HUDEP-2 (cell line): ENCODE measurements at regions not wholly inside any gene's neighbourhood (a gene's known extent, or its start where the extent isn't known, plus 50 kb on each side); places are given as distances from the start of the nearest gene placed in this dataset.

Experiments
- DNase-seq, 76 experiments: peaks; one replicate each; lab custom pipeline; 2025; ENCODE audit not compliant: unreplicated experiment in 76 of 76; lab: John Stamatoyannopoulos, UW

- no peak for DNase-seq
Observed at GRCh38 chr16:26756633-26757032, 310.1 kb upstream of the C16orf82 start.

DNA sequence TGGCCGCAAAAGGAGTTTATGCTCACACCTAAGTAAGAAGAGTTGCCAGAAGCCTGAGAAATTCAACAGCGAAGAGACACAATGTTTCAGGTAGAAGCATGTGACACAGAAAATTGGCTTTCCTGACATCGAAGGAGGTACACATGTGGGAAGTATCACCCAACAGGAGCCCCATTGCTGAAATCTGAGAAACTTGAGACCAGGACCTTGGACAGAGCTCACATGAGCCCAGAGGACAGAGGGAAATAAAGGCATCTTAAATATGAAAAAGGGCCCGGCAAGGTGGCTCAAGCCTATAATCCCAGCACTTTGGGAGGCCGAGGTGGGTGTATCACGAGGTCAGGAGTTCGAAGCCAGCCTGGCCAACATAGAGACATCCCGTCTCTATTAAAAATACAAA is 304.1 kb upstream of the C16orf82 start:
- no peak for DNase-seq

DNA sequence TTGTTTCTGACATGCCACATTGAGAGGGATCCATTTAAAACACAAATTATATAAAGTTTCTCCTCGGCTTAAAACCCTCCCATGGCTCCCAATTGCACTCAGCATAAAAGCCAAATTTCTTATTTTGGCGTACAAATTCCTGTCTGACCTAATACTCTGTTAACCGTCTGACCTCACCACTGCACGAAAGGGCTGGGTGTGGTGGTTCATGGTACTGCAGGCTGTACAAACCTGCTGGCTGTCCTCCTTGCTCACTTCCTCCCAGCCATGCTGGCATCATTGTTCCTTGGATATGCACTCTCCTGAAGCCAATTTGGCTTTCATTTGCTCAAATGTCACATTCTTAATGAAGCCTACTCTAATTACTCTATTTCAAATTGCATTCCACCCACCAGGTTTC is 301.6 kb upstream of the C16orf82 start:
- DNase-seq = peak in 1 of 76 experiments; percentile 4

DNA sequence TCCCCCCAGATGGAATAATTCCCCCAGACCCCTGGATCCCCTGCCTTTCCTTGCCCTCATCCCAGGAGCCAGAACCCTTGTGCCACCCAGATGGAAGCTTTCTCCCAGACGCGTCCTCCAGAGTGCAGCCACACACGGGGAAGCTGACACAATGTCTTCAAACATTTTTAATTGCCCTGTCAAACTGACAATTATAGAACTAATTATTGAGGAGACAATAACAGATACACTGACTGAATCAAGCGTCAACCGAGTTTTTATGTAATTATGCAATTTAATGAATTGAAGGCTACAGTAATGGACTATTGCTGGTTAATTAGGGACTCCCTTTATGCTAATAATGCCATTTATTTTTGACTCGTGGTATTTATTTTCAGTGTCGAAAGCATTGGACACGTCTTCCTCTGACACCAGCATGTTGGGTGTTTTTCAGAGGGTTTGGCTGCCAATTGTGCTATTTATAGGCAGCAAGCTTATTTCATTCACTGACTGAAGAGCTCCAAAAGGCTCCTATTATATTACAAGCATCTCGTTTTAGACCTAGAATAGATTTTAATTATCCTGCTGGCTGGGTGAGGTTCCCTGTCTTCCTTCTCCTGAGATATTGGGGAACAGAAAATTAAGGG is 298.2 kb upstream of the C16orf82 start:
- no peak for DNase-seq

DNA sequence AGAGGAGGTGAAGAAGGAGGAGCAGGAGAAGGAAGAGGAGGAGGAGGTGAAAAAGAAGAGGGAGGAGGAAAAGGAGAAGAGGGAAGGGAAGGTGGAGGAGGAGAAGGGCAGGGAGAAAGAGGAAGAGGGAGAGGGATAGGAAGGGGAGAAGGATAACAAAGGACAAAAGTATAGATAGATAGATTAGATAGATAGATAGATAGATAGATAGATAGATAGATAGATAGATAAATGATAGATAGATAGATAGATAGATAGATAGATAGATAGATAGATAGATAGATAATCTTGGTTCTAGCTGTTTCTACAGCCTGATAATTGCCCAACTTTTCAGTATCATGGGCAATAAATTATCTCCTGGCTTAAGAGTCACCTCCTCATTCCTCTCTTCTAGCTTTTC is 296.2 kb upstream of the C16orf82 start:
- DNase-seq = no peak

DNA sequence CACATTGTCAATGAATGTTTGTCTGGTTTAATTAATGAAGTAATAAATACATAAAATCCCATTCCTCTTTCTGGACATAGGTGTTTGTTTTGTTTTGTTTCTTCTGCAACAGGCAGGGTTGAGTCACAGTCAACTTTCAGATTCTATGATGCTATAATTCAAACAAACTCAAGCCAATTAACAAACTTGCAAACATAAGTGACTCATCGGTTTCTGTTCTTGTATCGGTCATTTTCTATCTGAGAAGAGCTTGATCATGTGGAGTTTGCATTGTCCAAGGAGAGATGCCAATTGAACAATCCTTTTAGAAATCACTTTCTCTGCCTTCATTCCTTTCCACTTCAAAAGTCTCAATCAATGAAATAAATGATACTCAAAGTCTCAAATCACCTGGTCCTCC is 294.2 kb upstream of the C16orf82 start:
- DNase-seq = no peak

GRCh38 chr16:26777821-26778220 is 288.9 kb upstream of the C16orf82 start:
- DNase-seq = no peak

GRCh38 chr16:26787924-26788323 is 278.8 kb upstream of the C16orf82 start:
- no peak for DNase-seq

DNA sequence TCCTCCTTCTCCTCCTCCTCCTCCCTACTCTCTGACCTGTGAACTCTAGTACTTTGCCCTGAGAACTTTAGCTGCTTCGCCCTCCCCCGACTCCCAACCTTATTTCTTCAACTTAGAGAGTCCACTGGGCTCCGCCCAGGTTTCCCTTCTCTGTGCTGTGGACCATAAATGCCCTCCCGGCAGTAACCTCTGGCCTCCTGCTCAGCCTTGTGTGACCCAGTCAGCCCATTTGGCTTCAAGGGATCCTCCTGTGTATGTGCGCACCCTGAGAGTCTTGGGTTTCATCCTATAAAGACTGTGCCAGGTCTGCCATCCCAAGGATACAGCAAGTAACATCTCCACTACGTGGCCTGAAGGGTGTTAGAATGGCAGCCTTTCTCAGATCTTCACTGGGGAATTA is 275.6 kb upstream of the C16orf82 start:
- no peak for DNase-seq

DNA sequence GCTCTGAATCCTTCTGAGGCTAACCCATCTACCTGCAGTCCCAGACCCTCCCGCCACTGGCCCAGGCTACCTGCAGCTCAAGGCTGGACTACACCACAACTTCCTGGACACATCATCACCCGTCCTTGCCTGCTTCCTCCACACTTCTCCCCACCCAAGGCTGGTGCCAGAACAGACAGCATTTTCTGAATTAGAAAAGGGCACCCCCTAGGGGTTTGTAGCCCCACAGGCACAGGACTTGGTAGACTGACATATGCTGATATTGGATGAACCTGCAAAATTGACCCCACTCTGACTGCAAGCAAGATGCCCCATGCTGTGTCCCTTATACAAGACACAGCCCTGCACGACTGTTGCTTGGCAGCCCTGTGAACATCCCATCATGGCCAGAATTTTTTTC is 271.5 kb upstream of the C16orf82 start:
- peak in 7 of 76 experiments; percentile 2 to 13 (median 2) for DNase-seq

GRCh38 chr16:26801628-26802027 is 265.1 kb upstream of the C16orf82 start:
- no peak for DNase-seq

GRCh38 chr16:26802440-26802839 is 264.3 kb upstream of the C16orf82 start:
- no peak for DNase-seq

DNA sequence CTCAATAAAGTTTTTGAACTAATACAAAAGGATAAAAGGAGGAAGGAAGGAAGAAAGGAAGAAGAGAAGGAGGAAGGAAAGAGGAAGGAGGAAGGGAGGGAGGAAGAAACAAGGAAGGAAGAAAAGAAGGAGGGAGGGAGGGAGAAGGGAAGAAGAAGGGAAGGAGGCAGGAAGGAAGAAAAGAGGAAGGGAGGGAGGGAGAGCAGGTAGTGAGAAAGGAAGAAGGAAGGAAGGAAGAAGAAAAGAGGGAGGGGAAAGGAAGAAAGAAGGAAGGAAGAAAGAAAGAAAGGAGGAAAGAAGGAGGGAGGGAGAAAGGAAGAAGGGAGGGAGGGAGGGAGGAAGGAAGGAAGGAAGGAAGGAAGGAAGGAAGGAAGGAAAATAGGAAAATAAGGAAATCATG is 263.8 kb upstream of the C16orf82 start:
- DNase-seq = no peak

GRCh38 chr16:26806657-26807056 is 260.1 kb upstream of the C16orf82 start:
- no peak for DNase-seq

DNA sequence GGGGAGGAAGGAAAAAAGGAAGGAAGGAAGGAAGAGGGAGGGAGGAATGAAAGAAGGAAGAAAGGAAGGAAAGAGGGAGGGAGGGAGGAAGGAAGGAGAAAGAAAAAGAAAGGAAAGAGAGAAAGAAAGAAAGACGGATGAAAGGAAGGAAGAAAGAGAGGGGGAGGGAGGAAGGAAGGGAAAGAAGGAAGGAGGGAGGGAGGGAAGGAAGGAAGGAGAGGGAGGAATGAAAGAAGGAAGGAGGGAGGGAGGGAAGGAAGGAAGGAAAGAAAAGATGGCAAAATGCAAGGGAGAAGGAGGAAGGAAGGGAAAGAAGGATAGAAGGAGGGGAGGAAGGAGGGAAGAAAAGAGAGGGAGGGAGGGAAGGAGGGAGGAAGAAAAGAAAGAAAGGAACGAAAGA is 257.3 kb upstream of the C16orf82 start:
- DNase-seq = no peak

GRCh38 chr16:26816266-26816665 is 250.5 kb upstream of the C16orf82 start:
- no peak for DNase-seq

GRCh38 chr16:26816885-26817571 is 249.7 kb upstream of the C16orf82 start:
- no peak for DNase-seq

DNA sequence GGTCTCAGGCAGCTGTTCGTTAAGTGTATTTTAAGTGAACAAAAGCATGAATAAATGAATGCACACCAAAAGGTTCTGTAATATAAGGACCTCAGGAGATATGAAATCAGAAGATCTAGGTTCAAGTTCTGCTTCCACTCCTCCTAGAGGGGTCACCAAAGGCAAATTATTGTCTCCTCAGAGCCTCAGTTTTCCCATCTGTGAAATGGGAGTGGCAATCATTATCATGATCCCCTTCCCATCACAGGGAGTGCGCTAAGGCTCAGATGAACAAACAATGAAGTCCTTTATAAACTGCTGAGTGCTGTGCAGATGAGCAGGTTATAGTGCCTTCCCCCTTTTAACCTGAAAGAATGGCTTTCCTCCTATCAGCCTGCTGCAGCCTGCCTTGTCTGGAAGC is 248.3 kb upstream of the C16orf82 start:
- peak in 2 of 76 experiments; percentile 1 to 5 for DNase-seq

- no peak for DNase-seq
Observed at GRCh38 chr16:26824469-26824868, 242.3 kb upstream of the C16orf82 start.

- DNase-seq = no peak
Observed at GRCh38 chr16:26826500-26826899, 240.2 kb upstream of the C16orf82 start.

GRCh38 chr16:26827386-26827785 is 239.3 kb upstream of the C16orf82 start:
- no peak for DNase-seq

- DNase-seq = no peak
Observed at GRCh38 chr16:26830428-26831127, 236.1 kb upstream of the C16orf82 start.
